Suprapubic skin (tissue), 4 donors: ENCODE measurements at regions not wholly inside any gene's neighbourhood (a gene's known extent, or its start where the extent isn't known, plus 50 kb on each side); places are given as distances from the start of the nearest gene placed in this dataset.

ENCODE experiments used
- DNase-seq, 2 donors: peaks; one replicate each; pipeline ENCODE4 v3.0.0-alpha.2; 2019; ENCODE audit warnings: low spot score in 2 of 2
- H3K27ac ChIP-seq: fragments of 200-600 bp; sonication (generic); one replicate; pipeline ENCODE4 v1.5.1; 2019
- H3K27me3 ChIP-seq: fragments of 200-600 bp; sonication (generic); one replicate; pipeline ENCODE4 v1.5.1; 2019
- H3K36me3 ChIP-seq: fragments of 200-600 bp; sonication (generic); one replicate; pipeline ENCODE4 v1.5.1; 2019
- H3K4me1 ChIP-seq: fragments of 200-600 bp; sonication (generic); one replicate; pipeline ENCODE4 v1.5.1; 2019
- H3K4me3 ChIP-seq: fragments of 200-600 bp; sonication (generic); one replicate; pipeline ENCODE4 v1.5.1; 2019; ENCODE audit warnings: mild to moderate bottlenecking
- H3K9me3 ChIP-seq: fragments of 200-600 bp; sonication (generic); one replicate; pipeline ENCODE4 v1.5.1; 2019
- EP300 ChIP-seq: sonication (generic); formaldehyde crosslinking; IDR thresholded peaks from one replicate; pipeline ENCODE4 v1.6.1; 2017; ENCODE audit warnings: antibody characterized with exemption
- POLR2A ChIP-seq, 2 donors: fragments of 450-650 bp; IDR thresholded peaks; one replicate each; pipeline ENCODE4 v1.6.1; 2017; ENCODE audit warnings: antibody characterized with exemption in 2 of 2, mild to moderate bottlenecking in 2 of 2, moderate library complexity in 2 of 2
- POLR2AphosphoS5 ChIP-seq, 3 donors: sonication (generic); formaldehyde crosslinking; IDR thresholded peaks; one replicate each; pipeline ENCODE4 v1.6.1; 2017; ENCODE audit warnings: antibody characterized with exemption in 3 of 3
- WGBS: methylation state at CpG from one replicate; pipeline ENCODE4 v1.1.5; 2018; 5-methylcytosine and 5-hydroxymethylcytosine counted together
- TF ChIP-seq, protein P1 (sequence below), 2 donors: fragments of 200-600 bp in 1 of 2; fragments of 450-650 bp in 1 of 2; sonication (generic) in 1 of 2; IDR thresholded peaks; one replicate each; pipeline ENCODE4 v1.5.1; 2016 to 2019; ENCODE audit warnings: antibody characterized with exemption in 2 of 2, mild to moderate bottlenecking in 1 of 2, moderate library complexity in 1 of 2

DNA sequence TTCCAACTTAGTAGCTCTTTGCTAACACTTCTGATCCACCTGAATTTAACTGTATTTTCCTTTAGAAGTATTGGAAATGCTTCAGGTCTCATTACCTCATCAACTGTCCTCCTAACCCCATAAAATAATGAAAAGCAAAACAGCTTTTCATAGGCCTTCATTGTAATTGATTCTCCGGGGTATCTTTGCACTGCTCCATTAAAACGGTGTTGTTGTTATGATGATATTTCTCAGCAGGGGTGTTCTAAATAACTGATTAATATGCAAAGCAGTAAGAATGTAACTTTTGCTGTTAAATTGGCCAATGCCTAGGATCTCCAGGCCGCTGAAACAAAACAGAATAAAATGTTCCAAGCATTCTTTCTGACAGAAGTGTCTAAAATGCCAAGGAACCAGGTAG is 1983.2 kb downstream of the EFNA5 start:
- no peaks in the 10 kb centered on the region for H3K27me3 ChIP-seq
- 62% methylated on average over 3 of the region's 3 CpGs for WGBS
- no peaks in the 10 kb centered on the region for H3K36me3 ChIP-seq
- DNase-seq = no peak
- no peaks in the 10 kb centered on the region for H3K4me1 ChIP-seq
- TF ChIP-seq POLR2AphosphoS5 (IDR thresholded peaks at IDR 0.05) (no peak), EP300 (no peak), POLR2A (IDR thresholded peaks at IDR 0.05) (no peak)
- TF ChIP-seq, protein P1, sequence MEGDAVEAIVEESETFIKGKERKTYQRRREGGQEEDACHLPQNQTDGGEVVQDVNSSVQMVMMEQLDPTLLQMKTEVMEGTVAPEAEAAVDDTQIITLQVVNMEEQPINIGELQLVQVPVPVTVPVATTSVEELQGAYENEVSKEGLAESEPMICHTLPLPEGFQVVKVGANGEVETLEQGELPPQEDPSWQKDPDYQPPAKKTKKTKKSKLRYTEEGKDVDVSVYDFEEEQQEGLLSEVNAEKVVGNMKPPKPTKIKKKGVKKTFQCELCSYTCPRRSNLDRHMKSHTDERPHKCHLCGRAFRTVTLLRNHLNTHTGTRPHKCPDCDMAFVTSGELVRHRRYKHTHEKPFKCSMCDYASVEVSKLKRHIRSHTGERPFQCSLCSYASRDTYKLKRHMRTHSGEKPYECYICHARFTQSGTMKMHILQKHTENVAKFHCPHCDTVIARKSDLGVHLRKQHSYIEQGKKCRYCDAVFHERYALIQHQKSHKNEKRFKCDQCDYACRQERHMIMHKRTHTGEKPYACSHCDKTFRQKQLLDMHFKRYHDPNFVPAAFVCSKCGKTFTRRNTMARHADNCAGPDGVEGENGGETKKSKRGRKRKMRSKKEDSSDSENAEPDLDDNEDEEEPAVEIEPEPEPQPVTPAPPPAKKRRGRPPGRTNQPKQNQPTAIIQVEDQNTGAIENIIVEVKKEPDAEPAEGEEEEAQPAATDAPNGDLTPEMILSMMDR (IDR thresholded peaks at IDR 0.05) = no peak
- no peak overlapping the region for H3K27ac ChIP-seq
- H3K4me3 ChIP-seq = no peak overlapping the region
- H3K9me3 ChIP-seq = no peaks in the 10 kb centered on the region

DNA sequence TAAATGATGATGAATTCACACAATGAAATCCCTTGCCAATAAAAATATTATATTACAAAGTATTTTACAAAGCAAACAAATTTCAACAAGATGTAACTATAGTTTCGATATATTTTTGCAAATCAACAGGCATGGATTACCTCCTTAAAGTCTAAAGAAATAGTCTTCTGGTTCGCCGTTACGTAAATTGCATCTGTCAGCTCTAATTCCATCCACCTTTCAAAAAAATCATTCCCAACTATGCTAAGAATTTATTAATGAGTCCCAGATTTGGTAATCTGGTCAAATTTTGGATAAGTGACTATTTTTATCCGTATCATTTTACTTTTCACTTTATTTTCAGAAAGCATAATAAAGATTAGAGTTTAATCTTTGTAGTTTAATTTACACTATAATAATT is 1984.9 kb downstream of the EFNA5 start:
- Histone ChIP-seq H3K4me1 (no peaks in the 10 kb centered on the region), H3K4me3 (no peak overlapping the region), H3K27me3 (no peaks in the 10 kb centered on the region), H3K9me3 (no peaks in the 10 kb centered on the region), H3K36me3 (no peaks in the 10 kb centered on the region), H3K27ac (no peak overlapping the region)
- TF ChIP-seq EP300 (no peak), POLR2AphosphoS5 (IDR thresholded peaks at IDR 0.05) (no peak), POLR2A (IDR thresholded peaks at IDR 0.05) (no peak)
- TF ChIP-seq, protein P1 (IDR thresholded peaks at IDR 0.05) = no peak
- 83% methylated on average over 5 of the region's 5 CpGs for WGBS
- DNase-seq = no peak

DNA sequence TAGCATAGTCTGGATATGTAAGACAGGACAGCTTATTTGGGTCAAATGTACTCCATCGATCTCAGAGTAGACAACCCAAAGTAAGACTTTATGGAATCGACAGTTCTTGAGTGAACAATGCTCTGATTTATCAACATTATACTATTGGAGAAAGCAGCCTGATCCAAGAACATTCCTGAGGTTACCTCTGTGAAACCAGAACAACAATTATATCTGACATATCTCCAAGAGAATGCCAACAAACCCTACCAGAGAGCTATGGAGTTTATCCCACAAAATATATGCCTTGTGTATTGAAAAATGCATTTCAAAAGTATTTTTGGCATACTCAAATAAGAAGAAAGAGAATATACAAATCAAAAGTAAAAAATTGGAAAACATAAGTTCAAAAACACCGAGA is 1985.9 kb downstream of the EFNA5 start:
- Histone ChIP-seq H3K4me3 (no peak overlapping the region), H3K9me3 (no peaks in the 10 kb centered on the region), H3K27me3 (no peaks in the 10 kb centered on the region), H3K27ac (no peak overlapping the region), H3K36me3 (no peaks in the 10 kb centered on the region), H3K4me1 (no peaks in the 10 kb centered on the region)
- TF ChIP-seq EP300 (no peak), POLR2AphosphoS5 (IDR thresholded peaks at IDR 0.05) (no peak)
- TF ChIP-seq, protein P1 (IDR thresholded peaks at IDR 0.05) = no peak
- no peak for DNase-seq
- WGBS = 83% methylated on average over 3 of the region's 3 CpGs

DNA sequence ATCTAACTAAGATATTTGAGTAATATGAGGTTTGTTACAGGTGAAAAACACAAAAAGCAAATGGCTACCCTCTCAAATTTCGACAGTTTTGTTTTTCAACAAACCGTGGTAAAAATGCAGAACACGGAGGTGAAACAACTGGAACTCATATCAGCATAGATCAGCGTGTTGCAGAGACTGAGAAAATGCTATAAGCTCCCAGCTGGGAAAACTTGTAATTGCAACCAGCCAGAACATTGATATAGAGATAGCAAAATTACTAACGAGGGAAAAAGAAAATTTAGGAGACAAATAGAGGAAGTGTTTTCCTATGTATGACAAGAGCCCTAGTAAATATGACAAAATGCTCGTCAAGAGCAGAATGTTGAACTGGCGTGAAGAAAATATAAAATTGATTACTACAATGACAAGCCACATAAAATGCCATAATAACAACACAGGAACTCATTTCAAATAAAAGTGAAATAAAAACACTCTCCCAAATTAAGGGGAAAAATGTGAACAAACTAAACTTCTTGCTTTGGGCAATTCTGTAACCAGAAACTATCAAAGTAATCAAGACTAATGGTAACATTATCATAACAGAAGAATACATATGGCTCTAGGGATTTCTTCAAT is 1989.8 kb downstream of the EFNA5 start:
- DNase-seq = no peak
- Histone ChIP-seq H3K27me3 (no peaks in the 10 kb centered on the region), H3K4me3 (no peak overlapping the region), H3K4me1 (no peaks in the 10 kb centered on the region), H3K36me3 (no peaks in the 10 kb centered on the region), H3K27ac (no peak overlapping the region), H3K9me3 (no peaks in the 10 kb centered on the region)
- WGBS = 46% methylated on average over 7 of the region's 7 CpGs
- TF ChIP-seq POLR2AphosphoS5 (IDR thresholded peaks at IDR 0.05) = no peak
- TF ChIP-seq POLR2A (IDR thresholded peaks at IDR 0.05) = no peak
- TF ChIP-seq EP300 = no peak
- TF ChIP-seq, protein P1 (IDR thresholded peaks at IDR 0.05) = no peak

DNA sequence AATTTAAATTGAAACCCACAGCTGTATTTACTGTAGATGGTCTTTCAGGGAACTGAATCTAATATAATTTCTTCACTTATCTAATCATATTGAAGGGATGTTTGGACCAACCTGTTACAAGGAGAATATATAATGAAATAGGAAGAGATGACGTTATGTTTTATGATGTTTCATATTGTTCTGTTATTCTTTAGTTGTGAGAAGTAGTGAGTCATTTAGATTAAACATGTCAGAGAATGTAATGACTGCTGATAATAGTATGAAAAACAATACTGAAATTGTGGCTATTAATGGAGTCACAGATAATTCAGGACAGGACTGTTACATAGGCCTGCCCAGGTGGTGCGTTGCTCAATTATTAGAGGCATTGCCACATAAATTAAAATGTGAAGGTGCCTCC is 1993.4 kb downstream of the EFNA5 start:
- no peaks in the 10 kb centered on the region for H3K27me3 ChIP-seq
- TF ChIP-seq POLR2AphosphoS5 (IDR thresholded peaks at IDR 0.05) = no peak
- H3K4me3 ChIP-seq = no peak overlapping the region
- no peak for DNase-seq
- no peaks in the 10 kb centered on the region for H3K4me1 ChIP-seq
- 82% methylated on average over 2 of the region's 2 CpGs for WGBS
- H3K27ac ChIP-seq = no peak overlapping the region
- no peaks in the 10 kb centered on the region for H3K36me3 ChIP-seq
- H3K9me3 ChIP-seq = no peaks in the 10 kb centered on the region

DNA sequence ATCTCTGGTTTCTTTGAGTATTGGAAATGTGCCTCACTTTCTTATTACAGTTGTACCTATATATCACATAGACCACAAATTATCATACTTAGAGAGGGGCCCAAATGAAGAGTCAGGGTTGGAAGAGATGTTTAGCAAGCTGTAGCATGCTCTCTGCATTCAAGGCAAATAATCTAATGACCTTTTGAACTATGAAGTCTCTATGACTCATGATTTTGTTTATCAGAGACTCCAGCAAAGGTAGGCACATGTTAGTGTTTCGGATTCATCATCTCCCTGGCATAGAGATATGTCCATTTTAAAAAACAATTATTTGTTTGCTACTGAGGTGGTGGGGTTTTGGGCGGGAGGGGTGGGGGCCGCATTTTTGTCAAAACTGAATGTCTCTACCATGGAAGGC is 2000.1 kb downstream of the EFNA5 start:
- no peak overlapping the region for H3K27ac ChIP-seq
- no peaks in the 10 kb centered on the region for H3K9me3 ChIP-seq
- H3K4me1 ChIP-seq = no peaks in the 10 kb centered on the region
- TF ChIP-seq, protein P1 (IDR thresholded peaks at IDR 0.05) = no peak
- TF ChIP-seq EP300 = no peak
- TF ChIP-seq POLR2A (IDR thresholded peaks at IDR 0.05) = no peak
- TF ChIP-seq POLR2AphosphoS5 (IDR thresholded peaks at IDR 0.05) = no peak
- no peaks in the 10 kb centered on the region for H3K36me3 ChIP-seq
- no peaks in the 10 kb centered on the region for H3K27me3 ChIP-seq
- DNase-seq = no peak
- no peak overlapping the region for H3K4me3 ChIP-seq
- WGBS = 91% methylated on average over 3 of the region's 3 CpGs
